HepG2 (cell line): ENCODE measurements at regions not wholly inside any gene's neighbourhood (a gene's known extent, or its start where the extent isn't known, plus 50 kb on each side); places are given as distances from the start of the nearest gene placed in this dataset.

Experiments used
- BRCA1 ChIP-seq: sonication (generic); formaldehyde crosslinking; IDR thresholded peaks from 2 replicates; pipeline ENCODE4 v1.4.0; 2020; ENCODE audit warnings: missing genetic modification reagents
- EP300 ChIP-seq, 3 experiments: sonication (generic) in 1 of 3; formaldehyde crosslinking in 1 of 3; IDR thresholded peaks; 2 replicates each; pipeline versions ENCODE4 v1.5.1 to v1.6.1; 2011 to 2020; ENCODE audit warnings: low read depth in 2 of 3, low read length in 2 of 3, borderline replicate concordance in 1 of 3, improper control_type of control experiment in 1 of 3, mild to moderate bottlenecking in 1 of 3, missing genetic modification reagents in 1 of 3, moderate library complexity in 1 of 3
- ERF ChIP-seq: IDR thresholded peaks from 2 replicates; pipeline ENCODE4 v1.6.1; 2018; ENCODE audit warnings: missing biosample characterization, missing genetic modification reagents
- HNF4G ChIP-seq, 2 experiments: sonication (generic) in 1 of 2; formaldehyde crosslinking in 1 of 2; IDR thresholded peaks; 2 replicates each; pipeline versions ENCODE4 v1.4.0 to v1.6.1; 2011 to 2020; ENCODE audit warnings: borderline replicate concordance in 2 of 2, low read depth in 2 of 2, mild to moderate bottlenecking in 2 of 2, low read length in 1 of 2, missing genetic modification reagents in 1 of 2, moderate library complexity in 1 of 2
- PHF5A ChIP-seq: IDR thresholded peaks from one replicate; pipeline ENCODE4 v1.6.1; 2018; ENCODE audit warnings: low read depth, missing genetic modification reagents; ENCODE audit not compliant: unreplicated experiment
- REL ChIP-seq: sonication (generic); formaldehyde crosslinking; conservative IDR thresholded peaks from 2 replicates; pipeline ENCODE4 v1.8.0; 2022; ENCODE audit warnings: mild to moderate bottlenecking, missing genetic modification reagents, moderate library complexity
- SOX13 ChIP-seq, 3 experiments: fragments of 450-650 bp in 1 of 3; sonication (generic) in 1 of 3; formaldehyde crosslinking in 1 of 3; IDR thresholded peaks in 2 of 3; conservative IDR thresholded peaks in 1 of 3; 2 replicates each; pipeline versions ENCODE4 v1.5.0 to v1.6.1; 2016 to 2020; ENCODE audit warnings: antibody characterized with exemption in 1 of 3, mild to moderate bottlenecking in 1 of 3, missing compliant biosample characterization in 1 of 3, missing genetic modification reagents in 1 of 3, moderate library complexity in 1 of 3
- STAT5B ChIP-seq: sonication (generic); formaldehyde crosslinking; IDR thresholded peaks from 2 replicates; pipeline ENCODE4 v1.4.0; 2020; ENCODE audit warnings: missing genetic modification reagents
- TMF1 ChIP-seq: sonication (generic); formaldehyde crosslinking; IDR thresholded peaks from 2 replicates; pipeline ENCODE4 v1.8.1; 2022; ENCODE audit warnings: low read depth, missing genetic modification reagents
- TSC22D2 ChIP-seq: sonication (generic); formaldehyde crosslinking; IDR thresholded peaks from 2 replicates; pipeline ENCODE4 v1.5.1; 2020; ENCODE audit warnings: missing genetic modification reagents, mild to moderate bottlenecking, borderline replicate concordance
- ZNF446 ChIP-seq: sonication (generic); formaldehyde crosslinking; IDR thresholded peaks from 2 replicates; pipeline ENCODE4 v1.5.0; 2020; ENCODE audit warnings: mild to moderate bottlenecking, missing genetic modification reagents
- ZNF484 ChIP-seq: sonication (generic); formaldehyde crosslinking; IDR thresholded peaks from 2 replicates; pipeline ENCODE4 v1.5.1; 2020; ENCODE audit warnings: mild to moderate bottlenecking, low read depth, missing genetic modification reagents, borderline replicate concordance
- ZNF614 ChIP-seq: IDR thresholded peaks from 2 replicates; pipeline ENCODE4 v1.6.1; 2018; ENCODE audit warnings: missing biosample characterization, missing genetic modification reagents, inconsistent platforms, borderline replicate concordance
- ZNF619 ChIP-seq: sonication (generic); formaldehyde crosslinking; IDR thresholded peaks from 2 replicates; pipeline ENCODE4 v1.4.0; 2020; ENCODE audit warnings: mild to moderate bottlenecking, missing genetic modification reagents
- ZNF790 ChIP-seq: sonication (generic); formaldehyde crosslinking; IDR thresholded peaks from 2 replicates; pipeline ENCODE4 v1.8.0; 2022; ENCODE audit warnings: missing genetic modification reagents, mild to moderate bottlenecking, borderline replicate concordance
- ZSCAN9 ChIP-seq: IDR thresholded peaks from 2 replicates; pipeline ENCODE4 v1.6.1; 2016; ENCODE audit warnings: borderline replicate concordance
- TF ChIP-seq, protein P1 (sequence below): IDR thresholded peaks from 2 replicates; pipeline ENCODE4 v1.4.0; 2020; ENCODE audit warnings: mild to moderate bottlenecking, missing genetic modification reagents
- TF ChIP-seq, protein P2 (sequence below): sonication (generic); formaldehyde crosslinking; IDR thresholded peaks from 2 replicates; pipeline ENCODE4 v1.5.0; 2020; ENCODE audit warnings: missing genetic modification reagents
- TF ChIP-seq, protein P3 (sequence below): sonication (generic); formaldehyde crosslinking; IDR thresholded peaks from 2 replicates; pipeline ENCODE4 v1.5.1; 2020; ENCODE audit warnings: mild to moderate bottlenecking, missing genetic modification reagents, moderate library complexity
- TF ChIP-seq, protein P4 (sequence below): sonication (generic); formaldehyde crosslinking; IDR thresholded peaks from 2 replicates; pipeline ENCODE4 v1.5.0; 2020; ENCODE audit warnings: missing genetic modification reagents, mild to moderate bottlenecking, borderline replicate concordance

DNA sequence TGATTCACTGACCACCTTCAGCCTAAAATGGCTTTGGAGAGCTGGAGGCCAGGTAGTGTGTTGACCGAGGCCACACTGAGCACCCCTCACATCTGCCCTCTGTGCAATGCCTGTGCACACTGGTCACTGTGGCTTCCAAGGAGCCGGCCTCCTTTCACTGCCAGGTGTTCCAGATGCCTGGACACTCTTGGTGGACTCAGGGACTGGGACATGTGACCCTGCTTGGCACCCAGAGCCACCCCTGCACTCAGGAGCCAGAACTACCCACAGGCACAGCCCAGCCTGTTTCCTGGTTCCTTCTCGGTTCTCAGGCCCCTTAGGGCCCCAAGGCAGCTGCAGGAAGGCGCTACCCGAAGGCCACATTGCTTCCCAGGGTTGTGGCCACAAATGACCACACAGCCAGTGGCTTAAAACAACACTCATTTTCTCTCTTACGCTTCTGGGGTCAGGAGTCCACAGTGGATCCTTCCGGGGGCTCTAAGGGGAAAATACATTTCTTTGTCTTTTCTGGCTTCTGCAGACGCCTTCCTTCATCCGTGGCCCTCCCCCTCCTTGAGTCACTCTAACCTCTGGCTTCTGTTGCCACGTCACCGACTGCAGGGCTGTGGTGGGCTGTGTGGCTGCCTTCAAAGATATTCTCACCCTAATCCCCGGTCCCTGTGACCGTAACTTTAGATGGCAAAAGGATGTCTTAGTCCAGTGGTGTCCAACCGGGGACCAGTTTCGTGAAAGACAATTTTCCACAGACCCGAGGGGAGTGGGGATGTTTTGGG, 78.6 kb downstream of the ASB1 start (continued):
- TF ChIP-seq, protein P1, sequence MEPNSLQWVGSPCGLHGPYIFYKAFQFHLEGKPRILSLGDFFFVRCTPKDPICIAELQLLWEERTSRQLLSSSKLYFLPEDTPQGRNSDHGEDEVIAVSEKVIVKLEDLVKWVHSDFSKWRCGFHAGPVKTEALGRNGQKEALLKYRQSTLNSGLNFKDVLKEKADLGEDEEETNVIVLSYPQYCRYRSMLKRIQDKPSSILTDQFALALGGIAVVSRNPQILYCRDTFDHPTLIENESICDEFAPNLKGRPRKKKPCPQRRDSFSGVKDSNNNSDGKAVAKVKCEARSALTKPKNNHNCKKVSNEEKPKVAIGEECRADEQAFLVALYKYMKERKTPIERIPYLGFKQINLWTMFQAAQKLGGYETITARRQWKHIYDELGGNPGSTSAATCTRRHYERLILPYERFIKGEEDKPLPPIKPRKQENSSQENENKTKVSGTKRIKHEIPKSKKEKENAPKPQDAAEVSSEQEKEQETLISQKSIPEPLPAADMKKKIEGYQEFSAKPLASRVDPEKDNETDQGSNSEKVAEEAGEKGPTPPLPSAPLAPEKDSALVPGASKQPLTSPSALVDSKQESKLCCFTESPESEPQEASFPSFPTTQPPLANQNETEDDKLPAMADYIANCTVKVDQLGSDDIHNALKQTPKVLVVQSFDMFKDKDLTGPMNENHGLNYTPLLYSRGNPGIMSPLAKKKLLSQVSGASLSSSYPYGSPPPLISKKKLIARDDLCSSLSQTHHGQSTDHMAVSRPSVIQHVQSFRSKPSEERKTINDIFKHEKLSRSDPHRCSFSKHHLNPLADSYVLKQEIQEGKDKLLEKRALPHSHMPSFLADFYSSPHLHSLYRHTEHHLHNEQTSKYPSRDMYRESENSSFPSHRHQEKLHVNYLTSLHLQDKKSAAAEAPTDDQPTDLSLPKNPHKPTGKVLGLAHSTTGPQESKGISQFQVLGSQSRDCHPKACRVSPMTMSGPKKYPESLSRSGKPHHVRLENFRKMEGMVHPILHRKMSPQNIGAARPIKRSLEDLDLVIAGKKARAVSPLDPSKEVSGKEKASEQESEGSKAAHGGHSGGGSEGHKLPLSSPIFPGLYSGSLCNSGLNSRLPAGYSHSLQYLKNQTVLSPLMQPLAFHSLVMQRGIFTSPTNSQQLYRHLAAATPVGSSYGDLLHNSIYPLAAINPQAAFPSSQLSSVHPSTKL (CRISPR knock-in tag) = 0 out of 2 replicates have a peak, but pooled peaks have one; percentile 21
- no peak for TF ChIP-seq ZNF446
- TF ChIP-seq ZSCAN9 (CRISPR knock-in tag) = no peak
- TF ChIP-seq ERF (CRISPR knock-in tag) = no peak
- TF ChIP-seq EP300 (IDR thresholded peaks at IDR 0.05; ENCODE audit: low read depth in 2 of 2, low read length in 2 of 2) = peak in 1 of 2 experiments; percentile 32; a peak in 1 of 4 replicates
- TF ChIP-seq EP300 (CRISPR knock-in tag; IDR thresholded peaks at IDR 0.05; ENCODE audit: borderline replicate concordance) = no peak
- no peak for TF ChIP-seq REL (CRISPR knock-in tag)
- TF ChIP-seq, protein P2, sequence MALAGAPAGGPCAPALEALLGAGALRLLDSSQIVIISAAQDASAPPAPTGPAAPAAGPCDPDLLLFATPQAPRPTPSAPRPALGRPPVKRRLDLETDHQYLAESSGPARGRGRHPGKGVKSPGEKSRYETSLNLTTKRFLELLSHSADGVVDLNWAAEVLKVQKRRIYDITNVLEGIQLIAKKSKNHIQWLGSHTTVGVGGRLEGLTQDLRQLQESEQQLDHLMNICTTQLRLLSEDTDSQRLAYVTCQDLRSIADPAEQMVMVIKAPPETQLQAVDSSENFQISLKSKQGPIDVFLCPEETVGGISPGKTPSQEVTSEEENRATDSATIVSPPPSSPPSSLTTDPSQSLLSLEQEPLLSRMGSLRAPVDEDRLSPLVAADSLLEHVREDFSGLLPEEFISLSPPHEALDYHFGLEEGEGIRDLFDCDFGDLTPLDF (CRISPR knock-in tag) = no peak
- TF ChIP-seq SOX13 (IDR thresholded peaks at IDR 0.05) = no peak
- no peak for TF ChIP-seq SOX13 (CRISPR knock-in tag; conservative IDR thresholded peaks at IDR 0.05 in 1 of 2, IDR thresholded peaks at IDR 0.05 in 1 of 2)
- TF ChIP-seq STAT5B (CRISPR knock-in tag) = no peak
- no peak for TF ChIP-seq HNF4G (IDR thresholded peaks at IDR 0.05; ENCODE audit: borderline replicate concordance, low read depth, low read length)
- no peak for TF ChIP-seq HNF4G (CRISPR knock-in tag; IDR thresholded peaks at IDR 0.05; ENCODE audit: borderline replicate concordance, low read depth)
- no peak for TF ChIP-seq TMF1 (CRISPR knock-in tag)
- no peak for TF ChIP-seq ZNF484
- TF ChIP-seq BRCA1 (CRISPR knock-in tag) = no peak
- no peak for TF ChIP-seq ZNF614 (CRISPR knock-in tag)
- TF ChIP-seq PHF5A (CRISPR knock-in tag) = no peak
- no peak for TF ChIP-seq ZNF790 (CRISPR knock-in tag)
- TF ChIP-seq, protein P3, sequence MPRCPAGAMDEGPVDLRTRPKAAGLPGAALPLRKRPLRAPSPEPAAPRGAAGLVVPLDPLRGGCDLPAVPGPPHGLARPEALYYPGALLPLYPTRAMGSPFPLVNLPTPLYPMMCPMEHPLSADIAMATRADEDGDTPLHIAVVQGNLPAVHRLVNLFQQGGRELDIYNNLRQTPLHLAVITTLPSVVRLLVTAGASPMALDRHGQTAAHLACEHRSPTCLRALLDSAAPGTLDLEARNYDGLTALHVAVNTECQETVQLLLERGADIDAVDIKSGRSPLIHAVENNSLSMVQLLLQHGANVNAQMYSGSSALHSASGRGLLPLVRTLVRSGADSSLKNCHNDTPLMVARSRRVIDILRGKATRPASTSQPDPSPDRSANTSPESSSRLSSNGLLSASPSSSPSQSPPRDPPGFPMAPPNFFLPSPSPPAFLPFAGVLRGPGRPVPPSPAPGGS (CRISPR knock-in tag) = no peak
- TF ChIP-seq ZNF619 (CRISPR knock-in tag) = no peak
- TF ChIP-seq, protein P4, sequence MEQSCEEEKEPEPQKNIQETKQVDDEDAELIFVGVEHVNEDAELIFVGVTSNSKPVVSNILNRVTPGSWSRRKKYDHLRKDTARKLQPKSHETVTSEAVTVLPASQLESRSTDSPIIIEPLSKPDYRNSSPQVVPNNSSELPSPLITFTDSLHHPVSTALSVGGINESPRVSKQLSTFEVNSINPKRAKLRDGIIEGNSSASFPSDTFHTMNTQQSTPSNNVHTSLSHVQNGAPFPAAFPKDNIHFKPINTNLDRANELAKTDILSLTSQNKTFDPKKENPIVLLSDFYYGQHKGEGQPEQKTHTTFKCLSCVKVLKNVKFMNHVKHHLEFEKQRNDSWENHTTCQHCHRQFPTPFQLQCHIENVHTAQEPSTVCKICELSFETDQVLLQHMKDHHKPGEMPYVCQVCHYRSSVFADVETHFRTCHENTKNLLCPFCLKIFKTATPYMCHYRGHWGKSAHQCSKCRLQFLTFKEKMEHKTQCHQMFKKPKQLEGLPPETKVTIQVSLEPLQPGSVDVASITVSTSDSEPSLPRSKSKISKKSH (CRISPR knock-in tag) = no peak
- TF ChIP-seq TSC22D2 (CRISPR knock-in tag) = no peak
